Hindlimb muscle (tissue), 1 donor: ENCODE measurements at regions not wholly inside any gene's neighbourhood (a gene's known extent, or its start where the extent isn't known, plus 50 kb on each side); places are given as distances from the start of the nearest gene placed in this dataset.

Experiments used
- DNase-seq: peaks from one replicate; pipeline ENCODE4 v3.0.0-alpha.2; 2013

DNA sequence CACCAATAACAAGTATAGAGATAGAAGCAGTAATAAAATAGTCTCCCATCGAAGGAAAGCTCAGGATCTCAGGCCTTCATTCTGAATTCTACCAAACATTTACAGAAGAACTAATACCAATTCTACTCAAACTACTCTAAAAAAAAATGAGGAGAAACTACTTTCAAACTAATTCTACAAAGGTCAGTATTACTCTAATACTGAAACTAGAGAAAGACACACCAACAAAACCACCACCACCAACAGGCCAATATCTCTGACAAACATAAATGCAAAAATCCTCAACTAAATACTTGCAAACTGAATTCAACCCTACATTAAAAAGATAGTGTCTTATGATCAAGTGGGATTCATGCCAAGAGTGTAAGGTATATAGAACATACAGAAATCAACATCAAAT, 1078.4 kb downstream of the KCNT2 start:
- DNase-seq = no peak

- no peak for DNase-seq
Measured at GRCh38 chr1:195520757-195521156, 1087.5 kb downstream of the KCNT2 start.

GRCh38 chr1:195516036-195516435, 1092.2 kb downstream of the KCNT2 start:
- no peak for DNase-seq

DNA sequence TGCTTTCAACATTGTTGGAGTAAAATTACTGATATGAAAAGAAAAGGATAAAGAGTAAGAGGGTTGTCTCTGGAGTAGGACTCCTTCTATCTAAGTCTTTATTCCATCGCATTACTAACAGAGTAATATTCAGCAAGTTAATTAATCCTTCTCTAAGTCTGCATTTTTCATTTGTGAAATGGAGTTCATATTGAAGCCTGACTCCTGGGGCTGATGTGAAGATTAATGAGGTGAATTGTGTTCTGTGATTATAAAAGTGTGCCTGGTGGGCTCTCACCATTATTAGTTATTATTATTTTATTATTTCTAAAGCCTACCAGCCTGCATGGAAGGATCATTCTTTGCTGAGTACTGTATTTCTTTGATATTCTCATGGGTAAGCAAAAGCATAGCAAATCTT, 1096.7 kb downstream of the KCNT2 start:
- DNase-seq = no peak

GRCh38 chr1:195501118-195501517, 1107.1 kb downstream of the KCNT2 start:
- no peak for DNase-seq

DNA sequence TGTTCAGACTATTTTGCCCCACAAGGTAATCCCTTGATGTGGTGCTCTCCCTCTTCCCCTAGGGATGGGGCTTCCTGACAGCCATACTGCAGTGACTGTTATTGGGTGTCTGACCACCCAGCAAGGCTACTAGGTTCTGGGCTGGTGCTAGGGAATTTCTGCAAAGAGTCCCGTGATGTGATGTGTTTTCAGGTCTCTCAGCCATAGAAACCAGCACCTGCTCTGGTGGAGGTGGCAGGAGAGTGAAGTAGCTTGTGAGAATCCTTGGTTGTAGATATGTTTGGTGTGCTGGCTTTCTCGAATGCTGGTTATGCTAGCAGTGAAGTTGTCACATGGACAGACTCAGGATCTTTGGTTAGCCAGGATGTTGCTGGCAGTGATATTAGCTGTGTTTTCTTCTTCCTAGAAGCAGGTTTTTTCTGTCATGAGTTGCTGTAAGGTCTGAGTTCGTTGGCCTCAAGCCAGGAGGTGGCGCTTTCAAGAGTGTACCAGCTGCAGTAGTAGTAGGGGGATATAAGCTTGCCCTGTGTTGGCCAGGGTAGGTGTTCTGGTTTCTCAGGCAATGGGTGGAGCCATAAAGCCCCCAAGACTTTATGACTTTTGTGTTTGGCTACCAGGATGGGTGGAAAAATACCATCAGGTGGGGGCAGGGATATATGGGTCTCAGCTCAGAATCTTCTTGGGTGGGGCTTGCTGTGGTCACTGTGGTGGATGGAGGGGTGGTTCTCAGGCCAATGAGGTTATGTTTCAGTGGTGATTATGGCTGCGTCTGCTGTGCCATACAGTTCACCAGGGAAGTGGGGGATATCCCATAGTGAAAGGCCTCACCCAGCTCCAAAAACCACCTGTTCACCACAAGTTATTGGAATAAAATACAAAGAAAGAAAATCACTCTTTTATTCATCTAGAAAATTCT, 1112.3 kb downstream of the KCNT2 start:
- DNase-seq = no peak

DNA sequence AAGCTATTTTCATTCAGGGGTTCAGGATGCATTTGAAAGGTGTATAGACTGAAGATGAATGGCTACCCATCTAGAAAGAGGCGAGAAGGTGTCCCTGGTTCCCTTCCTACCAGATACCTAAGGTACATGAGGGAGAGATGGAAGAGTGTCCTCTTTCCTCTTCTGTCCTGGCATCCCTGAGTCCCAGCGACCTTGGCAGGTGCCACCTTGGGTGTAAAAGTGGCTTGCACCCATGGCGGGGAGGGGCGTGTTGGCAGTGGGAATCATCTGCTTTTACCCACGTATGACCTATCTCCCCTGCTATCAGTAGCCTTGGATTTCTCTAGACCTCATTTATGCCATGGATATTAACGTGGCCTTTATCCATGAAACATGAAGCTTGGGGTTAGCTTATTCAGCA, 1126.1 kb downstream of the KCNT2 start:
- no peak for DNase-seq

DNA sequence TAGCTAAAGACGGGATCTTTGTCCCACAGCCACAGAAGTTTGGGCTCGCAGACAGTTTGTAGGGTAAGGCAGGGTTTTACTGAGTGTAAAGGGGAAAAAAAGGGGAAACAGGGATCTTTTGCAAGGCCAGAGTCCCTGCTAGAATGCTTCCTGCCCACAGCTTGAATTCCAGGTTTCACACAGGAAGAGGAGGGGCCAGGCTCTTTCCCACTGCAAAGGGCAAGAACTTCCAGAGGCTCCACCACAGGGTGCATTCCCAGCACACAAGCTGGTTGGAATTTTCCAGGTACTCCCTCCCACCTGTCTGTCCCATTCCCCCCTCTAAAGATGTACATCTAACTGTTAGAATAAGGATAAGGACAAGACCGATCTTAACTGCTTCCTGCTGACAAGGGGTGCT, 1126.9 kb downstream of the KCNT2 start:
- DNase-seq = no peak

GRCh38 chr1:195475568-195475967, 1132.7 kb downstream of the KCNT2 start:
- no peak for DNase-seq

DNA sequence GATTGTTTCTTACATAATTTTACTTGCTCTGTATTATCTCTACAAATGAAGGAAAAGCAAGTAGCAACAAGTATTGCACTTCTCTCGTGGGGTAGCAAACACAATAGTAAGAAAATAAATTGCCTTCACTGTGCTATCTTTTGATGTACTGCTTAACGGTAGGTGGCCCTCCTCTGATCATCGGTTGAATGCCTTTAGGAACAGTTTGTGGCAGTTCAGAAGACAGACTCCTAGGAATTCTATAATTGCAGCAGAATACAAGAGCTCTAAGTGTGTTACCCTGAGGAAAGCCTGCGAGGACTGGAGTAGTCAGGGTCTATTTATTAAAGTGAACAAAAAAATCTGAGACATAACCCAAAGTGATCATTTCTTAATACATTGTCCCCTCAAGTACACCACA, 1135.9 kb downstream of the KCNT2 start:
- DNase-seq = no peak

DNA sequence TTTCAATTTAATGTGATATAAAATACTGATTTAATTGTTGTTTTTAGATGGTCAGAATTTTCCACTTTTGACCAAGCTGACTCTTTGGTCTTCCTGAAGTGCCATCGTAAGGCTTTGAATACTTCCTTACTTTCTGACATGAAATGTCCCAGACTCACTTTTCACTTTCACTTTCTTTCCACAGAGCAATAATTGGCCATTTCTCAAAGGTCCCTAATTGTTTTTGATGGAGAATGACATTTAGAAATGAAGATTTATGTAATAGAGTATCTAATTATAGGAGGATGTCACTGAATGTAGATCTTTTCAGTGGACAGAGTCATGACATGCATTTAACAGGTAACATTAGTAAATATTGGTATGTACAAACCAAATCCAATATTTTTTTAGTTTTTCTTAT, 1141.6 kb downstream of the KCNT2 start:
- DNase-seq = no peak

DNA sequence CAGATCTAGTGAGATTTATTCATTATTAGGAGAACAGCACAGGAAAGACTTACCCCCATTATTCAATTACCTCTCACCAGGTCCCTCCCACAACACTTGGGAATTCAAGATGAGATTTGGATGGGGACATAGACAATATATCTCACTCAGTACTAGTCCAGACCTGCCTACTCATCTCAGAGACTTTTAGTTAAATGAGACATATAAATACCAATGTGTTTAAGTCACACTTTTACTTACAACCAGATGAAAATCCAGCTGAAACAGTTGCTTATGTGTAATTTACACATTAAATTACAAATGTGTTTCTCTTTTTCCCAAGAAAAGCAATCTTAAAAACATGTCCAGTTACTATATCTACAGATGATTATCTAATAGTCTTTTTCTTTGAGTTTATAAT, 1145.6 kb downstream of the KCNT2 start:
- no peak for DNase-seq

DNA sequence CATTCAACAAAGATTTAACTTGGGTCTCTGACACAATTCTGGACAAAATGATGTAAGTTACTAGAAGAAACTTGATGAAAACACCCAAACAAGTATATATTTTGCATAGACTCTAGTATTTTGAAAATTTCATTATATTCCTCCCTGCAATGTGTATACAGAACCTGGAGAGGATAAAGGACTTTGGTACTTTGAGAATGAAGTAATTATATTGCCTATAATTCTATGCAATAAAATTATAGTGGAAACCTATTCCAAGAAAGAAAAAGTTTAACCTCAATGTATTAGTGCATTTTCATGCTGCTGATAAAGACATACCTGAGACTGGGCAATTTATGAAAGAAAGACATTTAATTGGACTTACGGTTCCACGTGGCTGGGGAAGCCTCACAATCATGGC, 1146.1 kb downstream of the KCNT2 start:
- DNase-seq = no peak

- DNase-seq = no peak
Measured at GRCh38 chr1:195458365-195458764, 1149.9 kb downstream of the KCNT2 start.

DNA sequence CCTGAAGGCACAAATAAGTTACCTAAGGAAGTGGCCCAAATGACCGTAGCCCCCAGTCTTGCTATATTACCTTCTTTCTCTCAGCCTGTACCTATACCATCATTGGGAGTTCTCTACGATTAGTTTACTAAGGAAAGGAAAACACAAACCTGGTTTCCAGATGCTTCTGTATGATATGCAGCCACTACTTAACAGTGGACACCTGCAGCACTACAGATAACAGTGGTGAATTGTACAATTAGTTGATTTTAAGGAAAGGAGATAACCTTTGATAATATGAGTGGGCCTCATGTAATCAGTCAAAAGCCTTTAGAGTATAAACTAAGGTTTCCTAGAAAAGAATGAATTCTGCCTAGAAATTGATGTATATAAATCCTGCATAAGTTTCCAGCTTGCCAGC, 1157.4 kb downstream of the KCNT2 start:
- DNase-seq = no peak

DNA sequence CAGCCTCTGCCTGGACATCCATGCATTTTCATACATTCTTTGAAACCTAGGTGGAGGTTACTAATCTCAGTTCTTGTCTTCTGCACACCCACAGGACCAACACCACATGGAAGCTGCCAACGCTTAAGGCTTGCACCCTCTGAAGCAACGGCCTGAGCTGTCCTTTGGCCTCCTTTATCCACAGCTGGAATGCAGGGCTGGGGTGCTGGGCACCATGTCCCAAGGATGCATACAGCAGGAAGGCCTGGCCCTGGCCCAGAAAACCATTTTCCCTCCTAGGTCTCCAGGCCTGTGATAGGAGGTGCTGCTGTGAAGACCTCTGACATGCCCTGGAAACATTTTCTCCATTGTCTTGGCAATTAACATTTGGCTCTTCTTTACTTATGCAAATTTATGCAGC, 1168.6 kb downstream of the KCNT2 start:
- DNase-seq = no peak

DNA sequence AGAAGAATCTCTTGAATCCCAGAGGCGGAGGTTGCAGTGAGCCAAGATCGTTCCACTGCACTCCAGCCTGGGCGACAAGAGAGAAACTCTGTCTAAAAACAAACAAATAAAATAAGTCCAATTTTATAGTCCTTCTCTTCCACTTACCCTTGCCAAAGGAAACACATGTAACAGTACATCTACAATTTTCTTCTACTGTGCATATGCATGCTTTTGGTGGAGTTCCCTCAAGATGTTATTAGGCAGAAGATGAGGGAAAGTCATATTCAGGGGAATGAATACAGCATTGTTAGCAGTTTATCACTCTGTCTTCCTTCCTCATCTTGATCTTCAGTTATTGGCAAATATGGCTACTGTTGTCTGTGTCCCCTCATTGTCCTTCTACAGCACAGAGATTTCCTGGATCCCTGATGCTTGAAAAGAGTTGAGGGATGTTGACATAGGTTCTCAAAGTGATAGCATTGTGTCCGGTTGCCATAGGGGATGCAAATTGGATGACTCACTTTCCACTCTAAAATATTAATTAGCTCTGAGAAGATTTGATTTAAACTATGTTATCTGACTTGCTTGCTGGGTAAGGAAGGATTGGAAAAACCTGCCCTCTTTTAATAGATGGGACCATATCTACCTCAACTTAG, 1173.6 kb downstream of the KCNT2 start:
- no peak for DNase-seq

GRCh38 chr1:195430826-195431225, 1177.4 kb downstream of the KCNT2 start:
- no peak for DNase-seq

- DNase-seq = no peak
Measured at GRCh38 chr1:195428927-195429326, 1179.3 kb downstream of the KCNT2 start.

- DNase-seq = no peak
Measured at GRCh38 chr1:195415584-195415983, 1192.7 kb downstream of the KCNT2 start.

DNA sequence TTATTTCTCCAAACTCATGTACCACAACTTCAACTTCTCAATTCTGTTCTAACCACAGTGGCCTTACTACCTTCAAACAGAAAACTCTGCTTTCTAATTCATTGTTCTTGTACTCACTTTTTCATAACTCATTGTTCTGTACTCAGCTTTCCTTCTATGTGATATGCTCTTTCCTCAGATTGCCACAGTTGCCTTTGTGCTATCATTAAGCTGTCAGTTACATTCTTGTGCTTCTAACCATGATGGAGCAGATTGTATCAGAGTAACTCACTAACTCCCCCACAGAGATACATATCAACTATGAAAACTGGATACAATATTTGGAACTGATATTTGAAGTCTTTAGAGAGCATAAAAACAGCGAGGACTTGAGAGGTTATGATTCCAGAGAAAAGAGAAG, 1213.7 kb downstream of the KCNT2 start:
- DNase-seq = no peak

- DNase-seq = no peak
Measured at GRCh38 chr1:195376190-195376589, 1232.0 kb downstream of the KCNT2 start.

GRCh38 chr1:195373856-195374255, 1234.4 kb downstream of the KCNT2 start:
- DNase-seq = peak; percentile 62

- DNase-seq = no peak
Measured at GRCh38 chr1:195345149-195345548, 1263.1 kb downstream of the KCNT2 start.
